IgD-negative memory B cell (primary cell): ENCODE measurements at regions not wholly inside any gene's neighbourhood (a gene's known extent, or its start where the extent isn't known, plus 50 kb on each side); places are given as distances from the start of the nearest gene placed in this dataset.

Source experiments
- H3K27ac Mint-ChIP-seq, 3 donors: one replicate each; pipeline ENCODE4 v1.8.0; 2020 to 2022; ENCODE audit warnings: mild to moderate bottlenecking in 3 of 3, mixed read lengths in 3 of 3, moderate library complexity in 1 of 3
- H3K27me3 Mint-ChIP-seq: one replicate; pipeline ENCODE4 v1.8.0; 2021; ENCODE audit warnings: mixed read lengths
- H3K36me3 Mint-ChIP-seq: one replicate; pipeline ENCODE4 v1.8.0; 2020; ENCODE audit warnings: mild to moderate bottlenecking, mixed read lengths
- H3K4me1 Mint-ChIP-seq, 3 donors: one replicate each; pipeline ENCODE4 v1.8.0; 2020 to 2022; ENCODE audit warnings: mixed read lengths in 3 of 3, mild to moderate bottlenecking in 1 of 3
- H3K4me3 Mint-ChIP-seq, 4 donors: one replicate each; pipeline ENCODE4 v1.8.0; 2020 to 2022; ENCODE audit warnings: mild to moderate bottlenecking in 4 of 4, mixed read lengths in 4 of 4, moderate library complexity in 3 of 4
- H3K9me3 Mint-ChIP-seq, 3 donors: one replicate each; pipeline ENCODE4 v1.8.0; 2020 to 2021; ENCODE audit warnings: mixed read lengths in 3 of 3, mild to moderate bottlenecking in 1 of 3

GRCh38 chr6:40764726-40765125 lies 177.6 kb upstream of the LRFN2 start:
- Mint-ChIP-seq H3K27me3 (peaks cover 3% of the 10 kb centered on the region), H3K27ac (no peak overlapping the region), H3K9me3 (peaks cover 0 to 2% (median 2%) of the 10 kb centered on the region in 3 donors), H3K4me3 (no peak overlapping the region), H3K36me3 (no peaks in the 10 kb centered on the region), H3K4me1 (peaks cover 0 to 2% (median 0%) of the 10 kb centered on the region in 3 donors)

- no peak overlapping the region for H3K27ac Mint-ChIP-seq
- peaks cover 0 to 2% (median 2%) of the 10 kb centered on the region in 3 donors for H3K9me3 Mint-ChIP-seq
- H3K4me1 Mint-ChIP-seq, result peaks cover 0 to 2% (median 0%) of the 10 kb centered on the region in 3 donors
- H3K36me3 Mint-ChIP-seq, result no peaks in the 10 kb centered on the region
- H3K27me3 Mint-ChIP-seq, result peaks cover 6% of the 10 kb centered on the region
- no peak overlapping the region for H3K4me3 Mint-ChIP-seq
These were observed 175.8 kb upstream of the LRFN2 start for GRCh38 chr6:40762981-40763380.

- H3K36me3 Mint-ChIP-seq, result no peaks in the 10 kb centered on the region
- H3K4me3 Mint-ChIP-seq, result no peak overlapping the region
- H3K4me1 Mint-ChIP-seq, result peaks cover 0 to 4% (median 1%) of the 10 kb centered on the region in 3 donors
- H3K27me3 Mint-ChIP-seq, result peaks cover 17% of the 10 kb centered on the region
- H3K9me3 Mint-ChIP-seq, result peaks cover 0 to under 1% (median 0%) of the 10 kb centered on the region in 3 donors
- no peak overlapping the region for H3K27ac Mint-ChIP-seq
These were observed 173.7 kb upstream of the LRFN2 start for GRCh38 chr6:40760887-40761286.

- no peak overlapping the region for H3K27ac Mint-ChIP-seq
- H3K9me3 Mint-ChIP-seq, result no peaks in the 10 kb centered on the region
- peaks cover 27% of the 10 kb centered on the region for H3K27me3 Mint-ChIP-seq
- H3K4me1 Mint-ChIP-seq, result peaks cover 0 to 7% (median 4%) of the 10 kb centered on the region in 3 donors
- H3K4me3 Mint-ChIP-seq, result no peak overlapping the region
- no peaks in the 10 kb centered on the region for H3K36me3 Mint-ChIP-seq
These were observed 172.7 kb upstream of the LRFN2 start for GRCh38 chr6:40759838-40760237.

GRCh38 chr6:40759264-40759663 lies 172.1 kb upstream of the LRFN2 start:
- Mint-ChIP-seq H3K4me3 (no peak overlapping the region), H3K4me1 (peaks cover under 1 to 7% (median 4%) of the 10 kb centered on the region in 3 donors), H3K27me3 (peaks cover 31% of the 10 kb centered on the region), H3K36me3 (no peaks in the 10 kb centered on the region), H3K9me3 (no peaks in the 10 kb centered on the region), H3K27ac (no peak overlapping the region)

GRCh38 chr6:40755749-40756452 lies 168.7 kb upstream of the LRFN2 start:
- Mint-ChIP-seq H3K4me3 (no peak overlapping the region), H3K9me3 (peaks cover 0 to 2% (median 0%) of the 10 kb centered on the region in 3 donors), H3K4me1 (peaks cover 4 to 9% (median 4%) of the 10 kb centered on the region in 3 donors), H3K27me3 (peaks cover 46% of the 10 kb centered on the region), H3K36me3 (no peaks in the 10 kb centered on the region), H3K27ac (no peak overlapping the region)

GRCh38 chr6:40755046-40755681 lies 168.0 kb upstream of the LRFN2 start:
- Mint-ChIP-seq H3K27me3 (peaks cover 48% of the 10 kb centered on the region), H3K4me3 (no peak overlapping the region), H3K27ac (no peak overlapping the region), H3K36me3 (no peaks in the 10 kb centered on the region), H3K9me3 (peaks cover 0 to 2% (median 0%) of the 10 kb centered on the region in 3 donors), H3K4me1 (peaks cover 4 to 9% (median 4%) of the 10 kb centered on the region in 3 donors)

- Mint-ChIP-seq H3K27ac (no peak overlapping the region), H3K4me3 (no peak overlapping the region), H3K9me3 (peaks cover 0 to 2% (median 0%) of the 10 kb centered on the region in 3 donors), H3K36me3 (no peaks in the 10 kb centered on the region), H3K27me3 (peaks cover 50% of the 10 kb centered on the region), H3K4me1 (peaks cover 4 to 9% (median 4%) of the 10 kb centered on the region in 3 donors)
These were observed 167.4 kb upstream of the LRFN2 start for GRCh38 chr6:40754461-40755045.

GRCh38 chr6:40753675-40754448 lies 166.7 kb upstream of the LRFN2 start:
- Mint-ChIP-seq H3K27ac (no peak overlapping the region), H3K4me1 (peaks cover 4 to 9% (median 4%) of the 10 kb centered on the region in 3 donors), H3K36me3 (no peaks in the 10 kb centered on the region), H3K4me3 (no peak overlapping the region), H3K27me3 (peaks cover 49% of the 10 kb centered on the region), H3K9me3 (peaks cover 0 to 6% (median 0%) of the 10 kb centered on the region in 3 donors)

- Mint-ChIP-seq H3K4me1 (peaks cover 4 to 9% (median 4%) of the 10 kb centered on the region in 3 donors), H3K27me3 (peaks cover 52% of the 10 kb centered on the region), H3K4me3 (no peak overlapping the region), H3K9me3 (peaks cover 0 to 6% (median 0%) of the 10 kb centered on the region in 3 donors), H3K36me3 (no peaks in the 10 kb centered on the region), H3K27ac (no peak overlapping the region)
These were observed 165.9 kb upstream of the LRFN2 start for GRCh38 chr6:40753048-40753447.

GRCh38 chr6:40744835-40745234 lies 157.7 kb upstream of the LRFN2 start:
- Mint-ChIP-seq H3K27me3 (peaks cover 29% of the 10 kb centered on the region), H3K4me3 (no peak overlapping the region), H3K4me1 (no peaks in the 10 kb centered on the region), H3K27ac (no peak overlapping the region), H3K36me3 (no peaks in the 10 kb centered on the region), H3K9me3 (peaks cover 0 to 6% (median 0%) of the 10 kb centered on the region in 3 donors)

- Mint-ChIP-seq H3K36me3 (no peaks in the 10 kb centered on the region), H3K27ac (no peak overlapping the region), H3K4me3 (no peak overlapping the region), H3K4me1 (no peaks in the 10 kb centered on the region), H3K27me3 (peaks cover 28% of the 10 kb centered on the region), H3K9me3 (peaks cover 0 to 2% (median 0%) of the 10 kb centered on the region in 3 donors)
These were observed 156.7 kb upstream of the LRFN2 start for GRCh38 chr6:40743690-40744446.

- no peak overlapping the region for H3K4me3 Mint-ChIP-seq
- no peaks in the 10 kb centered on the region for H3K4me1 Mint-ChIP-seq
- H3K9me3 Mint-ChIP-seq, result peaks cover 0 to 2% (median 0%) of the 10 kb centered on the region in 3 donors
- H3K27ac Mint-ChIP-seq, result no peak overlapping the region
- peaks cover 29% of the 10 kb centered on the region for H3K27me3 Mint-ChIP-seq
- no peaks in the 10 kb centered on the region for H3K36me3 Mint-ChIP-seq
These were observed 156.1 kb upstream of the LRFN2 start for GRCh38 chr6:40743226-40743625.

GRCh38 chr6:40740518-40740917 lies 153.4 kb upstream of the LRFN2 start:
- Mint-ChIP-seq H3K9me3 (peaks cover 0 to 2% (median 0%) of the 10 kb centered on the region in 3 donors), H3K27me3 (peaks cover 29% of the 10 kb centered on the region), H3K4me3 (no peak overlapping the region), H3K27ac (no peak overlapping the region), H3K36me3 (no peaks in the 10 kb centered on the region), H3K4me1 (no peaks in the 10 kb centered on the region)
